Gastroesophageal sphincter (tissue), 3 donors: ENCODE measurements at regions not wholly inside any gene's neighbourhood (a gene's known extent, or its start where the extent isn't known, plus 50 kb on each side); places are given as distances from the start of the nearest gene placed in this dataset.

Source experiments
- EP300 ChIP-seq: sonication (generic); formaldehyde crosslinking; IDR thresholded peaks from one replicate; pipeline ENCODE4 v1.6.1; 2017; ENCODE audit warnings: antibody characterized with exemption, mild to moderate bottlenecking
- POLR2AphosphoS5 ChIP-seq: sonication (generic); formaldehyde crosslinking; IDR thresholded peaks from one replicate; pipeline ENCODE4 v1.6.1; 2017; ENCODE audit warnings: antibody characterized with exemption
- TF ChIP-seq, protein P1 (sequence below), 4 experiments: fragments of 200-600 bp in 2 of 4; fragments of 450-650 bp in 2 of 4; sonication (generic) in 1 of 4; IDR thresholded peaks; one replicate each; pipeline ENCODE4 v1.5.1; 2017 to 2019; ENCODE audit warnings: antibody characterized with exemption in 4 of 4, mild to moderate bottlenecking in 2 of 4, moderate library complexity in 2 of 4

DNA sequence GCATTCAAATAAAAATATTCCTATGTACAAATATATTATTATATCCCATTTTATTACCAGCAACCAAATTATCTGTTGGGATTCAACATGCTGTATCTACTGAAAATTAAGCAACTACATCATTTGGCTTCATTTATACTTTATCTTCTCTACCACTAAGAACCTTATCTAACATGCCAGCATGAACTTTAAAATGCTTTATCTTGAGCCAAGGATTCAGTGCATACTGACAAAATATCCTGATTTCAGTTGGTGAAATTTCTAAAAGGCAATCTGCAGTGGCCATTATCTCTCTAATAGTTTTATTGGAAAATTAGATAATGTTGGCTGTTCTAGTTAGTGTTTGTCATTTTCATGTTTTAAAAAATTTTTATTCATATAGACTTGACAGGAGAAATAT is 1149.9 kb downstream of the KCNT2 start:
- TF ChIP-seq, protein P1, sequence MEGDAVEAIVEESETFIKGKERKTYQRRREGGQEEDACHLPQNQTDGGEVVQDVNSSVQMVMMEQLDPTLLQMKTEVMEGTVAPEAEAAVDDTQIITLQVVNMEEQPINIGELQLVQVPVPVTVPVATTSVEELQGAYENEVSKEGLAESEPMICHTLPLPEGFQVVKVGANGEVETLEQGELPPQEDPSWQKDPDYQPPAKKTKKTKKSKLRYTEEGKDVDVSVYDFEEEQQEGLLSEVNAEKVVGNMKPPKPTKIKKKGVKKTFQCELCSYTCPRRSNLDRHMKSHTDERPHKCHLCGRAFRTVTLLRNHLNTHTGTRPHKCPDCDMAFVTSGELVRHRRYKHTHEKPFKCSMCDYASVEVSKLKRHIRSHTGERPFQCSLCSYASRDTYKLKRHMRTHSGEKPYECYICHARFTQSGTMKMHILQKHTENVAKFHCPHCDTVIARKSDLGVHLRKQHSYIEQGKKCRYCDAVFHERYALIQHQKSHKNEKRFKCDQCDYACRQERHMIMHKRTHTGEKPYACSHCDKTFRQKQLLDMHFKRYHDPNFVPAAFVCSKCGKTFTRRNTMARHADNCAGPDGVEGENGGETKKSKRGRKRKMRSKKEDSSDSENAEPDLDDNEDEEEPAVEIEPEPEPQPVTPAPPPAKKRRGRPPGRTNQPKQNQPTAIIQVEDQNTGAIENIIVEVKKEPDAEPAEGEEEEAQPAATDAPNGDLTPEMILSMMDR (IDR thresholded peaks at IDR 0.05): no peak
- no peak for TF ChIP-seq POLR2AphosphoS5
- no peak for TF ChIP-seq EP300
